ENCODE measurements at regions not wholly inside any gene's neighbourhood (a gene's known extent, or its start where the extent isn't known, plus 50 kb on each side); places are given as distances from the start of the nearest gene placed in this dataset.

DNA sequence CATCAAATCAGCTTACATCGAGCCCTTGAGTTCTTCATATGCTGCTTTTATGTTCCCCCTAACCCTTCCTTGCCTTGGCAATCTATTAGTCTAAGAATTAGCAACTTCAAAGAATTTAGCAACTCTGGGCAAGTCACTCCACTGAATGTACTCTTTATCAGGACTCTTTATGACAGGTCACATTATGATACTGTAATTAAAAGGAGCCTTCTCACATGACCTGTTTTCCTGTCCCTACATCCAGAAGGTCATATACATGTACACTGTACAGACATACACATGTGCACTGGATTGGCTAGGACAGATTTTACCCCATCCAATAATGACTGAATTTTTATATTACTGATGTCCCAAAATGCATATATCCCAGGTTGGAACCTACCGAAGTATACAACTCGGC is 463.1 kb downstream of the SHQ1 start:
- TF ChIP-seq EZH2phosphoT487 (IDR thresholded peaks at IDR 0.05; ENCODE audit: low read length) (no peak), EZH2 (optimal IDR thresholded peaks at IDR 0.05; ENCODE audit: low read depth, low read length) (no peak)
- TF ChIP-seq, protein P1, sequence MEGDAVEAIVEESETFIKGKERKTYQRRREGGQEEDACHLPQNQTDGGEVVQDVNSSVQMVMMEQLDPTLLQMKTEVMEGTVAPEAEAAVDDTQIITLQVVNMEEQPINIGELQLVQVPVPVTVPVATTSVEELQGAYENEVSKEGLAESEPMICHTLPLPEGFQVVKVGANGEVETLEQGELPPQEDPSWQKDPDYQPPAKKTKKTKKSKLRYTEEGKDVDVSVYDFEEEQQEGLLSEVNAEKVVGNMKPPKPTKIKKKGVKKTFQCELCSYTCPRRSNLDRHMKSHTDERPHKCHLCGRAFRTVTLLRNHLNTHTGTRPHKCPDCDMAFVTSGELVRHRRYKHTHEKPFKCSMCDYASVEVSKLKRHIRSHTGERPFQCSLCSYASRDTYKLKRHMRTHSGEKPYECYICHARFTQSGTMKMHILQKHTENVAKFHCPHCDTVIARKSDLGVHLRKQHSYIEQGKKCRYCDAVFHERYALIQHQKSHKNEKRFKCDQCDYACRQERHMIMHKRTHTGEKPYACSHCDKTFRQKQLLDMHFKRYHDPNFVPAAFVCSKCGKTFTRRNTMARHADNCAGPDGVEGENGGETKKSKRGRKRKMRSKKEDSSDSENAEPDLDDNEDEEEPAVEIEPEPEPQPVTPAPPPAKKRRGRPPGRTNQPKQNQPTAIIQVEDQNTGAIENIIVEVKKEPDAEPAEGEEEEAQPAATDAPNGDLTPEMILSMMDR (IDR thresholded peaks at IDR 0.05; ENCODE audit: low read length) = no peak
- H3K36me3 ChIP-seq (replicated peaks; ENCODE audit: insufficient read depth, low read length) = no peaks in the 10 kb centered on the region
- no peak overlapping the region for H2AFZ ChIP-seq (ENCODE audit: low read length)
- no peaks in the 10 kb centered on the region for H3K27me3 ChIP-seq (replicated peaks; ENCODE audit: insufficient read depth, low read length)
- H3K4me1 ChIP-seq (ENCODE audit: low read length) = peaks cover 19% of the 10 kb centered on the region
- DNase-seq = no peak
- peaks cover 4% of the 10 kb centered on the region; the same call in 1 of the 2 replicates for H3F3A ChIP-seq (ENCODE audit: insufficient read depth, low read length)
- H3K4me2 ChIP-seq (ENCODE audit: low read depth, low read length) = no peak overlapping the region; the same call in 1 of the 2 replicates
- H3K79me2 ChIP-seq (ENCODE audit: low read length) = peaks cover 98% of the 10 kb centered on the region
- H3K27ac ChIP-seq (ENCODE audit: low read length) = no peak overlapping the region
- H4K20me1 ChIP-seq (ENCODE audit: insufficient read depth, low read length) = peaks cover 21% of the 10 kb centered on the region; the same call in 1 of the 2 replicates
- H3K9ac ChIP-seq (ENCODE audit: low read length) = no peak overlapping the region
- no peaks in the 10 kb centered on the region for H3K9me3 ChIP-seq (replicated peaks; ENCODE audit: insufficient read depth, low read length)
- no peaks in the 10 kb centered on the region for H3K9me2 ChIP-seq (replicated peaks; ENCODE audit: insufficient read depth, low read length)
- no peak overlapping the region for H3K4me3 ChIP-seq (ENCODE audit: low read length)

DNA sequence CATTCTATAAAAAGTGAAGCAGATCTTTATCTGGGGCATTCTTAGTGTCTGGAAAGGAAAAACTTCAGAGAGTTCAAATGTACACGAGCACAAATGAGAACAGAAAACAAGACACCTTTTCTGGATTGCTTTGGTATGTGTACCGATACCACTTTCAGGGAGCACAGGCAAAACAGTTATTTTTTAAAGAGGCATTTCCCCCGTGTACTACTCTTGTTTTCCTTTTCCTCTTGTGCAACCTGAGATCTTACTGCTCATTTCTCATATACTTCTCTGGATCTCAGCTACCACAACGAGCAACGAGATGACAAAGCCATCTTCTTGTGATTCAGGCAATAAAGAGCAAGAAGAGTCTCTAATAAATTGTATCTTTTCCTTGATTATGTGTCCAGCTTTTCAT is 463.6 kb downstream of the SHQ1 start:
- peaks cover 19% of the 10 kb centered on the region for H3K4me1 ChIP-seq (ENCODE audit: low read length)
- peaks cover 4% of the 10 kb centered on the region; the same call in 1 of the 2 replicates for H3F3A ChIP-seq (ENCODE audit: insufficient read depth, low read length)
- no peak overlapping the region for H3K4me3 ChIP-seq (ENCODE audit: low read length)
- H3K79me2 ChIP-seq (ENCODE audit: low read length) = peaks cover 98% of the 10 kb centered on the region
- no peak overlapping the region for H2AFZ ChIP-seq (ENCODE audit: low read length)
- no peaks in the 10 kb centered on the region for H3K9me2 ChIP-seq (replicated peaks; ENCODE audit: insufficient read depth, low read length)
- TF ChIP-seq EZH2 (optimal IDR thresholded peaks at IDR 0.05; ENCODE audit: low read depth, low read length) = no peak
- TF ChIP-seq, protein P1 (IDR thresholded peaks at IDR 0.05; ENCODE audit: low read length) = no peak
- TF ChIP-seq EZH2phosphoT487 (IDR thresholded peaks at IDR 0.05; ENCODE audit: low read length) = no peak
- H3K9me3 ChIP-seq (replicated peaks; ENCODE audit: insufficient read depth, low read length) = no peaks in the 10 kb centered on the region
- no peak overlapping the region for H3K9ac ChIP-seq (ENCODE audit: low read length)
- no peak overlapping the region; the same call in 1 of the 2 replicates for H3K4me2 ChIP-seq (ENCODE audit: low read depth, low read length)
- peak; percentile 31 for DNase-seq
- H3K36me3 ChIP-seq (replicated peaks; ENCODE audit: insufficient read depth, low read length) = no peaks in the 10 kb centered on the region
- H3K27me3 ChIP-seq (replicated peaks; ENCODE audit: insufficient read depth, low read length) = no peaks in the 10 kb centered on the region
- H4K20me1 ChIP-seq (ENCODE audit: insufficient read depth, low read length) = peaks cover 21% of the 10 kb centered on the region; the same call in 1 of the 2 replicates
- no peak overlapping the region for H3K27ac ChIP-seq (ENCODE audit: low read length)

DNA sequence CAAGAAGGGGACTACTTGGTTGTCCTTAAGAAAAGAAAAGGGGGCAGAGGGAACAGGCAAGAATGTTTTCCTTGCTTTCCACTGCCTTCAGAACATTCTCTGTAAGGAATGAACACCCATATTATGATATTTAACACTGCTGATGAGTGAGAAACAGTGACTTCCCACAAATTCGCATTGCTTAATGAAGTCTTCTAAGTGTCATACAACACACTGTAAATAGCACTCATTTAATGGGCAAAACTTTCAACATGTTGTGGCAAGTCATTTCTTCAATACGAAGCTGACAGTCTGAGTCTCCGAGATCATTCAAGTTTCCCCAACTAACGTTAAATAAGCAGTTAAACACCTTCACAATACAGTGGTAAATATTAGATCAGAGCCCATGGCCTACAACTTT is 464.4 kb downstream of the SHQ1 start:
- H3K79me2 ChIP-seq (ENCODE audit: low read length) = peaks cover 94% of the 10 kb centered on the region
- no peaks in the 10 kb centered on the region for H3K27me3 ChIP-seq (replicated peaks; ENCODE audit: insufficient read depth, low read length)
- no peak overlapping the region for H3K4me3 ChIP-seq (ENCODE audit: low read length)
- H3K9me3 ChIP-seq (replicated peaks; ENCODE audit: insufficient read depth, low read length) = no peaks in the 10 kb centered on the region
- no peaks in the 10 kb centered on the region for H3K9me2 ChIP-seq (replicated peaks; ENCODE audit: insufficient read depth, low read length)
- H3K9ac ChIP-seq (ENCODE audit: low read length) = no peak overlapping the region
- no peak for DNase-seq
- no peak for TF ChIP-seq EZH2 (optimal IDR thresholded peaks at IDR 0.05; ENCODE audit: low read depth, low read length)
- TF ChIP-seq, protein P1 (IDR thresholded peaks at IDR 0.05; ENCODE audit: low read length) = no peak
- TF ChIP-seq EZH2phosphoT487 (IDR thresholded peaks at IDR 0.05; ENCODE audit: low read length) = no peak
- H4K20me1 ChIP-seq (ENCODE audit: insufficient read depth, low read length) = peaks cover 21% of the 10 kb centered on the region; the same call in 1 of the 2 replicates
- peaks cover 19% of the 10 kb centered on the region for H3K4me1 ChIP-seq (ENCODE audit: low read length)
- H2AFZ ChIP-seq (ENCODE audit: low read length) = no peak overlapping the region
- H3K36me3 ChIP-seq (replicated peaks; ENCODE audit: insufficient read depth, low read length) = no peaks in the 10 kb centered on the region
- no peak overlapping the region for H3K4me2 ChIP-seq (ENCODE audit: low read depth, low read length)
- H3F3A ChIP-seq (ENCODE audit: insufficient read depth, low read length) = peaks cover 4% of the 10 kb centered on the region; the same call in 1 of the 2 replicates
- no peak overlapping the region for H3K27ac ChIP-seq (ENCODE audit: low read length)
